DND-41 (cell line): ENCODE measurements at regions not wholly inside any gene's neighbourhood (a gene's known extent, or its start where the extent isn't known, plus 50 kb on each side); places are given as distances from the start of the nearest gene placed in this dataset.

Experiments used
- ATAC-seq: fragments of 200-7000 bp; cut with Tn5 transposase; 3 replicates; pipeline ENCODE4 v1.9.1; 2021; ENCODE audit warnings: low read depth; ENCODE audit not compliant: insufficient read depth
- DNase-seq: peaks from one replicate; pipeline ENCODE4 v3.0.0-alpha.2; 2020
- H2AFZ ChIP-seq: 2 replicates; pipeline ENCODE4 v1.6.0; 2012; ENCODE audit warnings: low read depth, low read length
- H3K27ac ChIP-seq: 2 replicates; pipeline ENCODE4 v1.5.1; 2012; ENCODE audit warnings: low read length, inconsistent platforms
- H3K27me3 ChIP-seq: fragments of 200-600 bp; sonication (generic); 2 replicates; pipeline ENCODE4 v1.6.0; 2012; ENCODE audit warnings: low read length, mild to moderate bottlenecking, inconsistent platforms; ENCODE audit not compliant: insufficient read depth, poor library complexity
- H3K36me3 ChIP-seq: 2 replicates; pipeline ENCODE4 v1.5.1; 2012; ENCODE audit warnings: low read length, inconsistent platforms; ENCODE audit not compliant: insufficient read depth
- H3K4me1 ChIP-seq: 2 replicates; pipeline ENCODE4 v1.5.1; 2012; ENCODE audit warnings: mild to moderate bottlenecking, low read length; ENCODE audit not compliant: insufficient read depth
- H3K4me2 ChIP-seq: 2 replicates; pipeline ENCODE4 v1.6.0; 2012; ENCODE audit warnings: mild to moderate bottlenecking, moderate library complexity, low read length, inconsistent platforms; ENCODE audit not compliant: insufficient read depth
- H3K4me3 ChIP-seq, 2 experiments: fragments of 200-600 bp in 1 of 2; shearing (Covaris generic) in 1 of 2; 2 replicates each; pipeline ENCODE4 v1.5.1; 2012 to 2016; ENCODE audit warnings: inconsistent platforms in 2 of 2, low read length in 2 of 2, mild to moderate bottlenecking in 2 of 2, low read depth in 1 of 2, moderate library complexity in 1 of 2
- H3K79me2 ChIP-seq: 2 replicates; pipeline ENCODE4 v1.6.0; 2012; ENCODE audit warnings: low read length, inconsistent platforms; ENCODE audit not compliant: insufficient read depth
- H3K9ac ChIP-seq: 2 replicates; pipeline ENCODE4 v1.6.0; 2012; ENCODE audit warnings: low read depth, mild to moderate bottlenecking, inconsistent platforms, low read length, moderate library complexity
- H3K9me3 ChIP-seq: 2 replicates; pipeline ENCODE4 v1.5.1; 2012; ENCODE audit warnings: low read length, moderate library complexity, mild to moderate bottlenecking, inconsistent platforms; ENCODE audit not compliant: insufficient read depth, severe bottlenecking
- H4K20me1 ChIP-seq: 2 replicates; pipeline ENCODE4 v1.6.0; 2012; ENCODE audit warnings: low read length; ENCODE audit not compliant: insufficient read depth
- CTCF ChIP-seq: IDR thresholded peaks from 2 replicates; pipeline ENCODE4 v1.5.1; 2012; ENCODE audit warnings: borderline replicate concordance, low read length, moderate library complexity, mild to moderate bottlenecking; ENCODE audit not compliant: poor library complexity, severe bottlenecking; ENCODE audit errors: extremely low read depth
- EZH2 ChIP-seq: IDR thresholded peaks from 3 replicates; pipeline ENCODE4 v1.6.1; 2012; ENCODE audit warnings: borderline replicate concordance, low read depth, mild to moderate bottlenecking, moderate library complexity, low read length, inconsistent platforms; ENCODE audit not compliant: severe bottlenecking

GRCh38 chr2:37459095-37459981, 114.9 kb downstream of the QPCT start:
- Histone ChIP-seq H4K20me1 (no peaks in the 10 kb centered on the region), H3K27ac (no peak overlapping the region), H3K79me2 (no peaks in the 10 kb centered on the region), H3K9me3 (no peaks in the 10 kb centered on the region), H3K4me3 (no peak overlapping the region), H3K4me1 (peaks cover 12% of the 10 kb centered on the region), H3K4me2 (no peak overlapping the region), H3K9ac (no peak overlapping the region), H3K27me3 (no peaks in the 10 kb centered on the region), H3K36me3 (no peaks in the 10 kb centered on the region), H2AFZ (no peak overlapping the region)
- ATAC-seq (no peak), DNase-seq (no peak)
- no peak for TF ChIP-seq CTCF
- no peak for TF ChIP-seq EZH2

GRCh38 chr2:37460896-37461229, 116.4 kb downstream of the QPCT start:
- Histone ChIP-seq H3K4me2 (no peak overlapping the region), H3K27ac (no peak overlapping the region), H3K9ac (no peak overlapping the region), H3K4me3 (no peak overlapping the region), H3K27me3 (no peaks in the 10 kb centered on the region), H3K9me3 (no peaks in the 10 kb centered on the region), H4K20me1 (no peaks in the 10 kb centered on the region), H3K4me1 (peaks cover 12% of the 10 kb centered on the region), H3K36me3 (no peaks in the 10 kb centered on the region), H2AFZ (no peak overlapping the region), H3K79me2 (no peaks in the 10 kb centered on the region)
- TF ChIP-seq EZH2 (no peak), CTCF (no peak)
- ATAC-seq: no peak
- DNase-seq: no peak

- DNase-seq: no peak
- H2AFZ ChIP-seq: no peak overlapping the region
- no peak for TF ChIP-seq CTCF
- TF ChIP-seq EZH2: no peak
These were observed 119.6 kb downstream of the QPCT start for GRCh38 chr2:37464067-37464466.

More at GRCh38 chr2:37464067-37464466, 119.6 kb downstream of the QPCT start:
- no peaks in the 10 kb centered on the region for H3K9me3 ChIP-seq
- H3K79me2 ChIP-seq: no peaks in the 10 kb centered on the region
- H3K36me3 ChIP-seq: no peaks in the 10 kb centered on the region
- no peaks in the 10 kb centered on the region for H3K4me1 ChIP-seq
- no peaks in the 10 kb centered on the region for H4K20me1 ChIP-seq
- no peak overlapping the region for H3K4me2 ChIP-seq
- H3K27ac ChIP-seq: no peak overlapping the region
- H3K9ac ChIP-seq: no peak overlapping the region
- no peak for ATAC-seq
- no peak overlapping the region for H3K4me3 ChIP-seq
- H3K27me3 ChIP-seq: peaks cover 7% of the 10 kb centered on the region
